WTC11 (cell line): ENCODE measurements at regions not wholly inside any gene's neighbourhood (a gene's known extent, or its start where the extent isn't known, plus 50 kb on each side); places are given as distances from the start of the nearest gene placed in this dataset.

Source experiments
- ATAC-seq: fragments of 200-7000 bp; cut with Tn5 transposase; 2 replicates; pipeline ENCODE4 v1.10.0; 2021; ENCODE audit warnings: mild to moderate bottlenecking, moderate library complexity
- CTCF ChIA-PET: fragments of 300-600 bp; sonication (Branson Sonifier 250); formaldehyde crosslinking; loops from one replicate; lab custom pipeline; 2021; ENCODE audit warnings: antibody characterized with exemption; lab: Charles Lee
- POLR2A ChIA-PET: fragments of 350-600 bp; sonication (Branson Sonifier 250); formaldehyde crosslinking; loops from one replicate; lab custom pipeline; 2021; ENCODE audit warnings: antibody characterized with exemption; lab: Charles Lee
- DNase-seq: peaks from one replicate; pipeline ENCODE4 v3.0.0; 2021; ENCODE audit warnings: low spot score
- H3K27ac Mint-ChIP-seq: 2 replicates; pipeline ENCODE4 v1.8.0; 2021; ENCODE audit warnings: mixed read lengths
- H3K27me3 Mint-ChIP-seq: 2 replicates; pipeline ENCODE4 v1.8.0; 2021; ENCODE audit warnings: low read depth, mild to moderate bottlenecking, moderate library complexity, mixed read lengths
- H3K36me3 Mint-ChIP-seq: 2 replicates; pipeline ENCODE4 v1.8.0; 2021; ENCODE audit warnings: mixed read lengths
- H3K4me1 Mint-ChIP-seq: 2 replicates; pipeline ENCODE4 v1.8.0; 2022; ENCODE audit warnings: mixed read lengths
- H3K4me3 Mint-ChIP-seq: 2 replicates; pipeline ENCODE4 v1.8.0; 2021; ENCODE audit warnings: mild to moderate bottlenecking, moderate library complexity, mixed read lengths
- H3K9me3 Mint-ChIP-seq: 2 replicates; pipeline ENCODE4 v1.8.0; 2021; ENCODE audit warnings: mixed read lengths
- CREM ChIP-seq: sonication (generic); formaldehyde crosslinking; IDR thresholded peaks from 2 replicates; pipeline ENCODE4 v1.8.1; 2022; ENCODE audit warnings: mild to moderate bottlenecking, missing genetic modification reagents, moderate library complexity
- ELF4 ChIP-seq: sonication (generic); formaldehyde crosslinking; IDR thresholded peaks from 2 replicates; pipeline ENCODE4 v1.8.1; 2022; ENCODE audit warnings: low read depth, mild to moderate bottlenecking, moderate library complexity, missing genetic modification reagents
- ESRRA ChIP-seq: sonication (generic); formaldehyde crosslinking; IDR thresholded peaks from 2 replicates; pipeline ENCODE4 v1.8.1; 2022; ENCODE audit warnings: mild to moderate bottlenecking, missing genetic modification reagents, borderline replicate concordance
- JAZF1 ChIP-seq: fragments of 250-450 bp; sonication (Bioruptor Pico); IDR thresholded peaks from 2 replicates; pipeline ENCODE4 v1.9.0; 2021; ENCODE audit warnings: moderate library complexity, mild to moderate bottlenecking, inconsistent platforms
- MXD4 ChIP-seq: fragments of 250-450 bp; sonication (Bioruptor Pico); IDR thresholded peaks from 2 replicates; pipeline ENCODE4 v1.8.0; 2021; ENCODE audit warnings: mild to moderate bottlenecking, moderate library complexity, borderline replicate concordance
- RORB ChIP-seq: fragments of 250-450 bp; sonication (Bioruptor Pico); IDR thresholded peaks from 2 replicates; pipeline ENCODE4 v1.9.0; 2021; ENCODE audit warnings: mild to moderate bottlenecking
- SMAD3 ChIP-seq: sonication (generic); formaldehyde crosslinking; IDR thresholded peaks from 2 replicates; pipeline ENCODE4 v1.8.0; 2022; ENCODE audit warnings: missing genetic modification reagents, mild to moderate bottlenecking, borderline replicate concordance
- SOX15 ChIP-seq: fragments of 250-450 bp; sonication (Bioruptor Pico); IDR thresholded peaks from 2 replicates; pipeline ENCODE4 v1.9.0; 2021; ENCODE audit warnings: mild to moderate bottlenecking
- TCF7 ChIP-seq: sonication (generic); formaldehyde crosslinking; IDR thresholded peaks from 2 replicates; pipeline ENCODE4 v1.8.0; 2022; ENCODE audit warnings: mild to moderate bottlenecking, low read depth, missing genetic modification reagents, moderate library complexity
- ZNF138 ChIP-seq: sonication (generic); formaldehyde crosslinking; conservative IDR thresholded peaks from 2 replicates; pipeline ENCODE4 v1.8.1; 2022; ENCODE audit warnings: mild to moderate bottlenecking, moderate library complexity, missing genetic modification reagents
- TF ChIP-seq, protein P1 (sequence below): sonication (generic); formaldehyde crosslinking; IDR thresholded peaks from 2 replicates; pipeline ENCODE4 v1.8.1; 2023; ENCODE audit warnings: mild to moderate bottlenecking, missing genetic modification reagents, borderline replicate concordance
- TF ChIP-seq, protein P2 (sequence below): sonication (generic); formaldehyde crosslinking; IDR thresholded peaks from 2 replicates; pipeline ENCODE4 v1.8.0; 2022; ENCODE audit warnings: mild to moderate bottlenecking, missing genetic modification reagents
- TF ChIP-seq, protein P3 (sequence below): fragments of 250-450 bp; sonication (Bioruptor Pico); IDR thresholded peaks from 2 replicates; pipeline ENCODE4 v2.1.2; 2022; ENCODE audit warnings: mild to moderate bottlenecking, moderate library complexity
- TF ChIP-seq, protein P4 (sequence below): sonication (generic); formaldehyde crosslinking; IDR thresholded peaks from 2 replicates; pipeline ENCODE4 v1.8.1; 2022; ENCODE audit warnings: mild to moderate bottlenecking, missing genetic modification reagents, moderate library complexity, borderline replicate concordance
- TF ChIP-seq, protein P5 (sequence below): fragments of 250-450 bp; sonication (Bioruptor Pico); IDR thresholded peaks from 2 replicates; pipeline ENCODE4 v1.9.0; 2021; ENCODE audit warnings: moderate library complexity, mild to moderate bottlenecking, inconsistent platforms, borderline replicate concordance
- TF ChIP-seq, protein P6 (sequence below): fragments of 250-450 bp; sonication (Bioruptor Pico); conservative IDR thresholded peaks from 2 replicates; pipeline ENCODE4 v1.9.0; 2021; ENCODE audit warnings: mild to moderate bottlenecking
- TF ChIP-seq, protein P7 (sequence below): sonication (generic); formaldehyde crosslinking; IDR thresholded peaks from 2 replicates; pipeline ENCODE4 v1.8.0; 2023; ENCODE audit warnings: missing genetic modification reagents, mild to moderate bottlenecking, borderline replicate concordance
- TF ChIP-seq, protein P8 (sequence below): sonication (generic); formaldehyde crosslinking; IDR thresholded peaks from 2 replicates; pipeline ENCODE4 v1.8.0; 2023; ENCODE audit warnings: missing genetic modification reagents

DNA sequence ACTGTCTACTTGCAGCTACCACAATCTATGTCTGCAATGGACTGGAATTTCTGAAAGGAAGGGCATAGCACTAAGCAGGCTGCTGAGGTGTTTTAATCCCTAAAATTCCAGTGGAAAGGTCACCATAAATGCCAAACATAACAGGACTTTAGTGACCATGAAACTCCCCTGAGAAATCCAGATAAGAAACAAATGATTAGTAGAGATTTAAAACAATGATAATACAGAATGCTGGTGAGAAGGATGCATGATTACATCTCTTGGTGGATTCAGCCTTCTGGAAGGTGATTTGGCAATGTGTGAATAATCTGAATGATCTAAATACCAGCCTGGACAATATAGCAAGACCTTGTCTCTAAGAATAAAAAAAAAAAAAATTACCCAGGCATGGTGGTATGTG, 475.0 kb upstream of the CBLB start:
- no peak for TF ChIP-seq ZNF138 (CRISPR knock-in tag)
- TF ChIP-seq ESRRA (CRISPR knock-in tag) = no peak
- Mint-ChIP-seq H3K27ac (no peak overlapping the region), H3K4me3 (no peak overlapping the region), H3K4me1 (0 out of 2 replicates have a peak, but pooled peaks cover 3% of the 10 kb centered on the region), H3K36me3 (no peaks in the 10 kb centered on the region), H3K27me3 (no peaks in the 10 kb centered on the region; the same call in 1 of the 2 replicates), H3K9me3 (no peaks in the 10 kb centered on the region)
- POLR2A ChIA-PET = no interaction called here
- no peak for DNase-seq
- ATAC-seq = no peak
- CTCF ChIA-PET = no interaction called here

DNA sequence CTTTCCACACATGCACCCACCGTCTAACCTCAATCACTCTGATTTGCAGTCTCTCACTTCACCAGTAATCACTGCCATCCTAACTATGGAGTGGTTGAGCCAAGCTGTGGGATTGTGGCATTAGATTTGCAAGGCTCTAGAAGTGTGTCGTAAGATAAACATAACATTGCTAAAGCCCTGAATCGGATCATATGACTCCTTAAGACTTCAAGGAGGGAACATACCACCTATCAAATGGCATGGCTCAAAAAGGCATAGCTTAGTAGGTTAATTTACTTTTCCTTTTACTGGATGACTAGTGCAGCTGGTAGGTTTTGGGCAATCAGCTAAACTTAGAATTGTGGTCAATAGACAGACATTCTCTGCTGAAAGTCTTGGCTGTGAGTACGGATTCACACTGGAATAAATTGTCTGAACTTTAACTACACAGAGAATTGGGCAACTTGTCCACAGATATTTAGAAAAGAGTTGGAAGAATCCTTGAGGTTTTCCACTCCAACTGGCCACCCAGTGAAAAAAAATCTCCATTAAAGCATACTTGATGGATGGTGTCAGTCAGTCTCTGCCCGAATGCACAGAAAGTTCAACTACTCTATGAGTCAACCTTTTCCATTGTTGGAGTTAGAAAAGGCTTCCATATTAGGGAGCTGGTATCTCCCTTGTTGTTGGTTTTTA, 476.7 kb upstream of the CBLB start:
- no peak for DNase-seq
- Mint-ChIP-seq H3K4me1 (no peaks in the 10 kb centered on the region), H3K9me3 (no peaks in the 10 kb centered on the region), H3K27ac (no peak overlapping the region), H3K27me3 (no peaks in the 10 kb centered on the region), H3K36me3 (no peaks in the 10 kb centered on the region), H3K4me3 (no peak overlapping the region)
- ChIA-PET POLR2A (no interaction called here), CTCF (interaction anchor here (1.4 kb wide), 1 partner anchor 264 kb away, joined by 5 read pairs; no protein-coding TSS in a partner anchor)
- TF ChIP-seq, protein P1, sequence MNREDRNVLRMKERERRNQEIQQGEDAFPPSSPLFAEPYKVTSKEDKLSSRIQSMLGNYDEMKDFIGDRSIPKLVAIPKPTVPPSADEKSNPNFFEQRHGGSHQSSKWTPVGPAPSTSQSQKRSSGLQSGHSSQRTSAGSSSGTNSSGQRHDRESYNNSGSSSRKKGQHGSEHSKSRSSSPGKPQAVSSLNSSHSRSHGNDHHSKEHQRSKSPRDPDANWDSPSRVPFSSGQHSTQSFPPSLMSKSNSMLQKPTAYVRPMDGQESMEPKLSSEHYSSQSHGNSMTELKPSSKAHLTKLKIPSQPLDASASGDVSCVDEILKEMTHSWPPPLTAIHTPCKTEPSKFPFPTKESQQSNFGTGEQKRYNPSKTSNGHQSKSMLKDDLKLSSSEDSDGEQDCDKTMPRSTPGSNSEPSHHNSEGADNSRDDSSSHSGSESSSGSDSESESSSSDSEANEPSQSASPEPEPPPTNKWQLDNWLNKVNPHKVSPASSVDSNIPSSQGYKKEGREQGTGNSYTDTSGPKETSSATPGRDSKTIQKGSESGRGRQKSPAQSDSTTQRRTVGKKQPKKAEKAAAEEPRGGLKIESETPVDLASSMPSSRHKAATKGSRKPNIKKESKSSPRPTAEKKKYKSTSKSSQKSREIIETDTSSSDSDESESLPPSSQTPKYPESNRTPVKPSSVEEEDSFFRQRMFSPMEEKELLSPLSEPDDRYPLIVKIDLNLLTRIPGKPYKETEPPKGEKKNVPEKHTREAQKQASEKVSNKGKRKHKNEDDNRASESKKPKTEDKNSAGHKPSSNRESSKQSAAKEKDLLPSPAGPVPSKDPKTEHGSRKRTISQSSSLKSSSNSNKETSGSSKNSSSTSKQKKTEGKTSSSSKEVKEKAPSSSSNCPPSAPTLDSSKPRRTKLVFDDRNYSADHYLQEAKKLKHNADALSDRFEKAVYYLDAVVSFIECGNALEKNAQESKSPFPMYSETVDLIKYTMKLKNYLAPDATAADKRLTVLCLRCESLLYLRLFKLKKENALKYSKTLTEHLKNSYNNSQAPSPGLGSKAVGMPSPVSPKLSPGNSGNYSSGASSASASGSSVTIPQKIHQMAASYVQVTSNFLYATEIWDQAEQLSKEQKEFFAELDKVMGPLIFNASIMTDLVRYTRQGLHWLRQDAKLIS (CRISPR knock-in tag) = no peak
- TF ChIP-seq, protein P2, sequence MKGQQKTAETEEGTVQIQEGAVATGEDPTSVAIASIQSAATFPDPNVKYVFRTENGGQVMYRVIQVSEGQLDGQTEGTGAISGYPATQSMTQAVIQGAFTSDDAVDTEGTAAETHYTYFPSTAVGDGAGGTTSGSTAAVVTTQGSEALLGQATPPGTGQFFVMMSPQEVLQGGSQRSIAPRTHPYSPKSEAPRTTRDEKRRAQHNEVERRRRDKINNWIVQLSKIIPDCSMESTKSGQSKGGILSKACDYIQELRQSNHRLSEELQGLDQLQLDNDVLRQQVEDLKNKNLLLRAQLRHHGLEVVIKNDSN (CRISPR knock-in tag) = no peak
- TF ChIP-seq, protein P3, sequence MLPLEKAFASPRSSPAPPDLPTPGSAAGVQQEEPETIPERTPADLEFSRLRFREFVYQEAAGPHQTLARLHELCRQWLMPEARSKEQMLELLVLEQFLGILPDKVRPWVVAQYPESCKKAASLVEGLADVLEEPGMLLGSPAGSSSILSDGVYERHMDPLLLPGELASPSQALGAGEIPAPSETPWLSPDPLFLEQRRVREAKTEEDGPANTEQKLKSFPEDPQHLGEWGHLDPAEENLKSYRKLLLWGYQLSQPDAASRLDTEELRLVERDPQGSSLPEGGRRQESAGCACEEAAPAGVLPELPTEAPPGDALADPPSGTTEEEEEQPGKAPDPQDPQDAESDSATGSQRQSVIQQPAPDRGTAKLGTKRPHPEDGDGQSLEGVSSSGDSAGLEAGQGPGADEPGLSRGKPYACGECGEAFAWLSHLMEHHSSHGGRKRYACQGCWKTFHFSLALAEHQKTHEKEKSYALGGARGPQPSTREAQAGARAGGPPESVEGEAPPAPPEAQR = no peak
- TF ChIP-seq SOX15 (CRISPR knock-in tag) = no peak
- TF ChIP-seq, protein P4, sequence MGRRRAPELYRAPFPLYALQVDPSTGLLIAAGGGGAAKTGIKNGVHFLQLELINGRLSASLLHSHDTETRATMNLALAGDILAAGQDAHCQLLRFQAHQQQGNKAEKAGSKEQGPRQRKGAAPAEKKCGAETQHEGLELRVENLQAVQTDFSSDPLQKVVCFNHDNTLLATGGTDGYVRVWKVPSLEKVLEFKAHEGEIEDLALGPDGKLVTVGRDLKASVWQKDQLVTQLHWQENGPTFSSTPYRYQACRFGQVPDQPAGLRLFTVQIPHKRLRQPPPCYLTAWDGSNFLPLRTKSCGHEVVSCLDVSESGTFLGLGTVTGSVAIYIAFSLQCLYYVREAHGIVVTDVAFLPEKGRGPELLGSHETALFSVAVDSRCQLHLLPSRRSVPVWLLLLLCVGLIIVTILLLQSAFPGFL (CRISPR knock-in tag) = no peak
- no peak for TF ChIP-seq SMAD3 (CRISPR knock-in tag)
- TF ChIP-seq, protein P5, sequence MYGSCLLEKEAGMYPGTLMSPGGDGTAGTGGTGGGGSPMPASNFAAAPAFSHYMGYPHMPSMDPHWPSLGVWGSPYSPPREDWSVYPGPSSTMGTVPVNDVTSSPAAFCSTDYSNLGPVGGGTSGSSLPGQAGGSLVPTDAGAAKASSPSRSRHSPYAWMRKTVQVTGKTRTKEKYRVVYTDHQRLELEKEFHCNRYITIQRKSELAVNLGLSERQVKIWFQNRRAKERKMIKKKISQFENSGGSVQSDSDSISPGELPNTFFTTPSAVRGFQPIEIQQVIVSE (CRISPR knock-in tag) = no peak
- TF ChIP-seq, protein P6, sequence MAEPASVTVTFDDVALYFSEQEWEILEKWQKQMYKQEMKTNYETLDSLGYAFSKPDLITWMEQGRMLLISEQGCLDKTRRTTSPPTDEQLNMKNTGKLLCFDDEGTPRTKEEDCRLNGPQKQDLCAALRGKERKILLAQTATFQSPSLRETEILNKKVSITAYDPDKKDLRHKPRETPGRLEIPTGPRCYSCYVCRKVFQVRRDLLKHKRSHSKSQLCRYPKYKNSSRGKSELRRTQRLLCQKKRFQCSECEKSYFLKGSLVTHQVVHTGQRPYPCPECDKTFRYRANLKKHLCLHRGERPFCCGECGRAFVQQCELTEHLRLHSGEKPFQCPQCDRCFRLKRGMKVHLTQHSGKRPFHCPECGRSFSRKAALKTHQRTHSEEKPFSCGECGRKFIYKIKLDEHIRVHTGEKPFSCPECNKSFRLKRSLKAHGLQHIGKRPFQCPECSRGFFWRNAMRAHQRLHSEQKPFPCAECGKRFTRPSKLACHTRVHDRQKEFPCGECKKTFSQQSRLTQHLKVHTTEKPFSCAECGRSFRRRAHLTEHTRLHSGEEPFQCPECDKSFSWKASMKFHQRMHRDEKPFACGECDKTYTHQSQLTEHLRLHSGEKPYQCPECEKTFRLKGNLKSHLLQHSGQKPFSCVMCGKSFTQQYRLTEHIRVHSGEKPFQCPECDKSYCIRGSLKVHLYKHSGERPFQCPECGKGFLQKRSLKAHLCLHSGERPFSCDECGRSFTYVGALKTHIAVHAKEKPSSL (CRISPR knock-in tag) = no peak
- TF ChIP-seq CREM (CRISPR knock-in tag) = no peak
- TF ChIP-seq TCF7 (CRISPR knock-in tag) = no peak
- TF ChIP-seq, protein P7, sequence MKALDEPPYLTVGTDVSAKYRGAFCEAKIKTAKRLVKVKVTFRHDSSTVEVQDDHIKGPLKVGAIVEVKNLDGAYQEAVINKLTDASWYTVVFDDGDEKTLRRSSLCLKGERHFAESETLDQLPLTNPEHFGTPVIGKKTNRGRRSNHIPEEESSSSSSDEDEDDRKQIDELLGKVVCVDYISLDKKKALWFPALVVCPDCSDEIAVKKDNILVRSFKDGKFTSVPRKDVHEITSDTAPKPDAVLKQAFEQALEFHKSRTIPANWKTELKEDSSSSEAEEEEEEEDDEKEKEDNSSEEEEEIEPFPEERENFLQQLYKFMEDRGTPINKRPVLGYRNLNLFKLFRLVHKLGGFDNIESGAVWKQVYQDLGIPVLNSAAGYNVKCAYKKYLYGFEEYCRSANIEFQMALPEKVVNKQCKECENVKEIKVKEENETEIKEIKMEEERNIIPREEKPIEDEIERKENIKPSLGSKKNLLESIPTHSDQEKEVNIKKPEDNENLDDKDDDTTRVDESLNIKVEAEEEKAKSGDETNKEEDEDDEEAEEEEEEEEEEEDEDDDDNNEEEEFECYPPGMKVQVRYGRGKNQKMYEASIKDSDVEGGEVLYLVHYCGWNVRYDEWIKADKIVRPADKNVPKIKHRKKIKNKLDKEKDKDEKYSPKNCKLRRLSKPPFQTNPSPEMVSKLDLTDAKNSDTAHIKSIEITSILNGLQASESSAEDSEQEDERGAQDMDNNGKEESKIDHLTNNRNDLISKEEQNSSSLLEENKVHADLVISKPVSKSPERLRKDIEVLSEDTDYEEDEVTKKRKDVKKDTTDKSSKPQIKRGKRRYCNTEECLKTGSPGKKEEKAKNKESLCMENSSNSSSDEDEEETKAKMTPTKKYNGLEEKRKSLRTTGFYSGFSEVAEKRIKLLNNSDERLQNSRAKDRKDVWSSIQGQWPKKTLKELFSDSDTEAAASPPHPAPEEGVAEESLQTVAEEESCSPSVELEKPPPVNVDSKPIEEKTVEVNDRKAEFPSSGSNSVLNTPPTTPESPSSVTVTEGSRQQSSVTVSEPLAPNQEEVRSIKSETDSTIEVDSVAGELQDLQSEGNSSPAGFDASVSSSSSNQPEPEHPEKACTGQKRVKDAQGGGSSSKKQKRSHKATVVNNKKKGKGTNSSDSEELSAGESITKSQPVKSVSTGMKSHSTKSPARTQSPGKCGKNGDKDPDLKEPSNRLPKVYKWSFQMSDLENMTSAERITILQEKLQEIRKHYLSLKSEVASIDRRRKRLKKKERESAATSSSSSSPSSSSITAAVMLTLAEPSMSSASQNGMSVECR = no peak
- TF ChIP-seq RORB (CRISPR knock-in tag) = no peak
- no peak for TF ChIP-seq MXD4 (CRISPR knock-in tag)
- TF ChIP-seq JAZF1 (CRISPR knock-in tag) = no peak
- TF ChIP-seq, protein P8, sequence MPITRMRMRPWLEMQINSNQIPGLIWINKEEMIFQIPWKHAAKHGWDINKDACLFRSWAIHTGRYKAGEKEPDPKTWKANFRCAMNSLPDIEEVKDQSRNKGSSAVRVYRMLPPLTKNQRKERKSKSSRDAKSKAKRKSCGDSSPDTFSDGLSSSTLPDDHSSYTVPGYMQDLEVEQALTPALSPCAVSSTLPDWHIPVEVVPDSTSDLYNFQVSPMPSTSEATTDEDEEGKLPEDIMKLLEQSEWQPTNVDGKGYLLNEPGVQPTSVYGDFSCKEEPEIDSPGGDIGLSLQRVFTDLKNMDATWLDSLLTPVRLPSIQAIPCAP = no peak
- TF ChIP-seq ELF4 (CRISPR knock-in tag) = no peak
- ATAC-seq = no peak
